Upper lobe of left lung (tissue), 4 donors: ENCODE measurements at regions not wholly inside any gene's neighbourhood (a gene's known extent, or its start where the extent isn't known, plus 50 kb on each side); places are given as distances from the start of the nearest gene placed in this dataset.
"Not testable (repeated sequence)": the region's sequence is repeated elsewhere in the genome, so short reads cannot be mapped to it uniquely, and the experiment has no call there.

Source experiments
- CTCF ChIP-seq, 6 experiments: fragments of 450-650 bp in 4 of 6; fragments of 200-600 bp in 2 of 6; sonication (generic) in 2 of 6; IDR thresholded peaks; one replicate each; pipeline ENCODE4 v1.5.1; 2016 to 2019; ENCODE audit warnings: antibody characterized with exemption in 6 of 6
- EP300 ChIP-seq, 4 donors: sonication (generic); formaldehyde crosslinking; IDR thresholded peaks; one replicate each; pipeline ENCODE4 v1.5.1; 2017; ENCODE audit warnings: antibody characterized with exemption in 4 of 4, control low read depth in 2 of 4

- TF ChIP-seq CTCF, EP300 (IDR thresholded peaks at IDR 0.05): not testable (repeated sequence)
These were observed 1131.9 kb downstream of the TMEM121 start for GRCh38 chr14:106658066-106658860.
